Brain microvascular endothelial cell (primary cell): ENCODE measurements at regions not wholly inside any gene's neighbourhood (a gene's known extent, or its start where the extent isn't known, plus 50 kb on each side); places are given as distances from the start of the nearest gene placed in this dataset.

Experiments used
- DNase-seq: peaks from one replicate; pipeline ENCODE4 v3.0.0-alpha.2; 2020
- H3K27ac ChIP-seq: fragments of 250-450 bp; sonication (Bioruptor Pico); 2 replicates; pipeline ENCODE4 v1.5.1; 2020; ENCODE audit warnings: mild to moderate bottlenecking, moderate library complexity
- H3K27me3 ChIP-seq: fragments of 250-450 bp; sonication (Bioruptor Pico); replicated peaks from 2 replicates; pipeline ENCODE4 v1.5.1; 2020; ENCODE audit warnings: mild to moderate bottlenecking
- H3K36me3 ChIP-seq: fragments of 250-450 bp; sonication (Bioruptor Pico); replicated peaks from 2 replicates; pipeline ENCODE4 v1.5.1; 2020; ENCODE audit warnings: mild to moderate bottlenecking
- H3K4me3 ChIP-seq: 2 replicates; pipeline ENCODE4 v1.5.1; 2011; ENCODE audit warnings: low read depth, mild to moderate bottlenecking, control low read depth, low read length, moderate library complexity
- CTCF ChIP-seq: IDR thresholded peaks from 2 replicates; pipeline ENCODE4 v1.5.1; 2011; ENCODE audit warnings: low read depth, mild to moderate bottlenecking, moderate library complexity, low read length, control low read depth, inconsistent platforms; ENCODE audit errors: missing control alignments
- in situ Hi-C: cut with HindIII; loops from 2 replicates; pipeline ENCODE4 v1.10.0; 2017; ENCODE audit warnings: low sequenced_read_pairs, low pct_ligation_motif_present

- no peak for DNase-seq
- Histone ChIP-seq H3K27me3 (no peaks in the 10 kb centered on the region), H3K4me3 (no peak overlapping the region), H3K36me3 (no peaks in the 10 kb centered on the region), H3K27ac (no peak overlapping the region)
- TF ChIP-seq CTCF, result no peak
- in situ Hi-C loops, result no loop called here
These were observed 83.8 kb downstream of the DIO2 start for GRCh38 chr14:80127466-80127865.

- no peak for DNase-seq
- in situ Hi-C loops, result no loop called here
- no peak overlapping the region for H3K4me3 ChIP-seq
- TF ChIP-seq CTCF, result no peak
- H3K36me3 ChIP-seq, result no peaks in the 10 kb centered on the region
- no peaks in the 10 kb centered on the region for H3K27me3 ChIP-seq
- H3K27ac ChIP-seq, result no peak overlapping the region
These were observed 86.5 kb downstream of the DIO2 start for GRCh38 chr14:80124794-80125193.

- DNase-seq, result no peak
- in situ Hi-C loops, result no loop called here
- no peak for TF ChIP-seq CTCF
- Histone ChIP-seq H3K27ac (no peak overlapping the region), H3K36me3 (no peaks in the 10 kb centered on the region), H3K27me3 (no peaks in the 10 kb centered on the region), H3K4me3 (no peak overlapping the region)
These were observed 93.4 kb downstream of the DIO2 start for GRCh38 chr14:80117876-80118275.

- no peak for TF ChIP-seq CTCF
These were observed 95.1 kb downstream of the DIO2 start for GRCh38 chr14:80116157-80116556.

GRCh38 chr14:80110721-80111120, 100.6 kb downstream of the DIO2 start:
- TF ChIP-seq CTCF, result no peak
- no peaks in the 10 kb centered on the region for H3K27me3 ChIP-seq
- in situ Hi-C loops, result no loop called here

More at GRCh38 chr14:80116157-80116556, 95.1 kb downstream of the DIO2 start:
- no peak overlapping the region for H3K4me3 ChIP-seq
- no peaks in the 10 kb centered on the region for H3K27me3 ChIP-seq
- in situ Hi-C loops, result no loop called here
- no peak overlapping the region for H3K27ac ChIP-seq
- DNase-seq, result no peak
- H3K36me3 ChIP-seq, result no peaks in the 10 kb centered on the region

GRCh38 chr14:80109055-80109454, 102.2 kb downstream of the DIO2 start:
- H3K36me3 ChIP-seq, result no peaks in the 10 kb centered on the region
- no peak for DNase-seq
- H3K27ac ChIP-seq, result no peak overlapping the region
- no peaks in the 10 kb centered on the region for H3K27me3 ChIP-seq
- TF ChIP-seq CTCF, result no peak
- in situ Hi-C loops, result no loop called here
- no peak overlapping the region for H3K4me3 ChIP-seq

More at GRCh38 chr14:80110721-80111120, 100.6 kb downstream of the DIO2 start:
- DNase-seq, result no peak
- Histone ChIP-seq H3K27ac (no peak overlapping the region), H3K4me3 (no peak overlapping the region), H3K36me3 (no peaks in the 10 kb centered on the region)
